D721Med (cell line): ENCODE measurements at regions not wholly inside any gene's neighbourhood (a gene's known extent, or its start where the extent isn't known, plus 50 kb on each side); places are given as distances from the start of the nearest gene placed in this dataset.

Experiments used
- DNase-seq: peaks from one replicate; pipeline ENCODE4 v3.0.0; 2011; ENCODE audit warnings: low spot score; ENCODE audit not compliant: insufficient read length
- FAIRE-seq: peaks from 2 replicates; lab custom pipeline; 2011; peaks lifted over from hg19 to GRCh38; lab: Jason Lieb, UNC
- CTCF ChIP-seq: IDR thresholded peaks from 2 replicates; pipeline ENCODE4 v1.5.1; 2012; ENCODE audit warnings: mild to moderate bottlenecking, control low read depth; ENCODE audit not compliant: insufficient read depth; ENCODE audit errors: missing control alignments

- no peak for TF ChIP-seq CTCF
- DNase-seq (no peak), FAIRE-seq (no peak)
Measured at GRCh38 chr3:145411605-145412004, 749.4 kb downstream of the PLOD2 start.

GRCh38 chr3:145417678-145418077 is 743.3 kb downstream of the PLOD2 start:
- FAIRE-seq (no peak), DNase-seq (no peak)
- TF ChIP-seq CTCF, result no peak

- TF ChIP-seq CTCF, result no peak
- DNase-seq, result no peak
- FAIRE-seq, result no peak
Measured at GRCh38 chr3:145422556-145422955, 738.4 kb downstream of the PLOD2 start.

GRCh38 chr3:145427355-145427754 is 733.6 kb downstream of the PLOD2 start:
- FAIRE-seq, result no peak
- no peak for TF ChIP-seq CTCF

GRCh38 chr3:145429546-145429945 is 731.4 kb downstream of the PLOD2 start:
- DNase-seq, result no peak
- no peak for TF ChIP-seq CTCF
- FAIRE-seq, result no peak

More at GRCh38 chr3:145427355-145427754, 733.6 kb downstream of the PLOD2 start:
- no peak for DNase-seq

- TF ChIP-seq CTCF, result no peak
- DNase-seq, result no peak
- no peak for FAIRE-seq
Measured at GRCh38 chr3:145448436-145448835, 712.5 kb downstream of the PLOD2 start.

GRCh38 chr3:145450018-145450682 is 710.8 kb downstream of the PLOD2 start:
- DNase-seq (no peak), FAIRE-seq (no peak)
- TF ChIP-seq CTCF, result no peak
